Osteocyte (in vitro differentiated cells): ENCODE measurements at regions not wholly inside any gene's neighbourhood (a gene's known extent, or its start where the extent isn't known, plus 50 kb on each side); places are given as distances from the start of the nearest gene placed in this dataset.

Experiments
- DNase-seq: peaks from one replicate; pipeline ENCODE4 v3.0.0; 2021; ENCODE audit warnings: mixed read lengths; ENCODE audit not compliant: unreplicated experiment; ENCODE audit errors: extremely low spot score
- H3K27ac Mint-ChIP-seq: one replicate; pipeline ENCODE4 v1.8.0; 2021; ENCODE audit warnings: mild to moderate bottlenecking, mixed read lengths; ENCODE audit not compliant: unreplicated experiment
- H3K27me3 Mint-ChIP-seq: one replicate; pipeline ENCODE4 v1.8.0; 2021; ENCODE audit warnings: mixed read lengths; ENCODE audit not compliant: unreplicated experiment
- H3K36me3 Mint-ChIP-seq: one replicate; pipeline ENCODE4 v1.8.0; 2021; ENCODE audit warnings: mixed read lengths; ENCODE audit not compliant: unreplicated experiment
- H3K4me1 Mint-ChIP-seq: one replicate; pipeline ENCODE4 v1.8.0; 2021; ENCODE audit warnings: mixed read lengths; ENCODE audit not compliant: unreplicated experiment
- H3K4me3 Mint-ChIP-seq: one replicate; pipeline ENCODE4 v1.8.0; 2021; ENCODE audit warnings: mild to moderate bottlenecking, moderate library complexity, mixed read lengths; ENCODE audit not compliant: unreplicated experiment
- H3K9me3 Mint-ChIP-seq: one replicate; pipeline ENCODE4 v1.8.0; 2021; ENCODE audit warnings: mixed read lengths; ENCODE audit not compliant: unreplicated experiment
- CTCF ChIP-seq: fragments of 200-600 bp; sonication (generic); IDR thresholded peaks from 2 replicates; pipeline ENCODE4 v1.5.0; 2021; ENCODE audit warnings: antibody characterized with exemption, mild to moderate bottlenecking, moderate library complexity

GRCh38 chr13:97855570-97856303 is 97.7 kb upstream of the IPO5 start:
- no peak overlapping the region for H3K4me3 Mint-ChIP-seq
- H3K27me3 Mint-ChIP-seq: no peaks in the 10 kb centered on the region
- TF ChIP-seq CTCF: peak; percentile 97
- H3K4me1 Mint-ChIP-seq: peaks cover 24% of the 10 kb centered on the region
- peak overlapping the region; percentile 70 for H3K27ac Mint-ChIP-seq
- DNase-seq: no peak
- H3K36me3 Mint-ChIP-seq: no peaks in the 10 kb centered on the region
- H3K9me3 Mint-ChIP-seq: no peaks in the 10 kb centered on the region

DNA sequence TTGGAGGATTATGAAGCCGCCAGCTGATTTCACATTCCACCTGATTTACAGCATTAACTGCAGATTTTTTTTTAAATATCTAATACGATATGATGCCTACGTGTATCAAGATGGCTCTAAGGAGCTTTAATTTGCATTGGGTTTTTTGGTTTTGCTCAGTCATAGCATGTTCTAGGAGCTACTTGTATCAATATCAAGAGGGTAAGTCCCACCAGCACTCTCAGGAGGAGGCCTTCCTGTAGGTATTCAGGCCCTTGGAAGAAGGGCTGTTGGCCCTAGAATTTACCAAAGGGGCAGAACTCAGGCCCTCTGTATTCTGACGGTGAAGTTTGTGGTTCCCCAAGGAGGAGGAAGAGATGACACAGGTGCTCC is 97.2 kb upstream of the IPO5 start:
- Mint-ChIP-seq H3K4me1 (peaks cover 24% of the 10 kb centered on the region), H3K4me3 (no peak overlapping the region), H3K27ac (peak overlapping the region; percentile 70), H3K27me3 (no peaks in the 10 kb centered on the region), H3K9me3 (no peaks in the 10 kb centered on the region), H3K36me3 (no peaks in the 10 kb centered on the region)
- TF ChIP-seq CTCF: no peak
- no peak for DNase-seq

DNA sequence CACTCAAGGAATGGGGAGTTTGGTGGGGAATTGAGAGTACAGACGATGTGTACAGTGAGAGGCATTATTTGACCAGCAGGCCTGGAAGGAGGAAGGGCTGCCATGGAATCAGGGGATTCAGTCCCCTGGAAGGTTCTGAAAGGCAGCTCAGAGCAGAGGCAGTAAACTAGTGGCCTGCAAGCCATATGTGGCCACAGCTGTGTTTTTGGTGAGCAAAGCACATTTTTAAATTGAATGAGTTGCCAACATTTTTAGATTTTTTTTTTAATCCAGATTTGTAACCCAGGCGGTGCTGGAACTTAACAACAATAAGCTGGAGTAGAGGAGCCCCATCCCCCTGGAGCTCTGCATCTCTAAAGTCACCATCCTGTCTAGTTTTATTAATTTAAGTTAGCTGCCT is 95.3 kb upstream of the IPO5 start:
- Mint-ChIP-seq H3K4me3 (no peak overlapping the region), H3K9me3 (peaks cover 6% of the 10 kb centered on the region), H3K4me1 (peaks cover 21% of the 10 kb centered on the region), H3K27ac (no peak overlapping the region), H3K36me3 (no peaks in the 10 kb centered on the region), H3K27me3 (no peaks in the 10 kb centered on the region)
- no peak for DNase-seq
- no peak for TF ChIP-seq CTCF

DNA sequence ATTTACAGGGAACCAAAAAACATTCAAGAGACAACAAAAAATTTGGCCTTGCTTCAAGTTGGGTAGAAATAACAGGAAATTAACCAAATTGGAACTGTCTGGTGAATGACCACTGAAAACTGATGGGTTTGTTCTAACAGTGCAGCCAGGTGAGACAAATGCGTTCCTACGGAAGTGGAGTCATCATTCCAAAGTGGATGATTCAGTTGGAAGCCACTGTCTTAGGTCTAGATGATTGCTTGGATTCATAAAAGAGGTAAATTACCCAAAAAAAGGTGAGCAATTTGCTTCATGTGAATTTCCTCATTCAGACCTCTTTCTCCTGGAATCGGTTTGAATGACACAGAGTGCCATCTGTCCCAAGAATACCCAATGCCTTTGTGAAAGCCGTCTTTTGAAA is 87.1 kb upstream of the IPO5 start:
- H3K27ac Mint-ChIP-seq: no peak overlapping the region
- peaks cover 3% of the 10 kb centered on the region for H3K36me3 Mint-ChIP-seq
- H3K4me3 Mint-ChIP-seq: no peak overlapping the region
- DNase-seq: no peak
- no peaks in the 10 kb centered on the region for H3K4me1 Mint-ChIP-seq
- TF ChIP-seq CTCF: no peak
- H3K9me3 Mint-ChIP-seq: peaks cover 25% of the 10 kb centered on the region
- H3K27me3 Mint-ChIP-seq: no peaks in the 10 kb centered on the region

DNA sequence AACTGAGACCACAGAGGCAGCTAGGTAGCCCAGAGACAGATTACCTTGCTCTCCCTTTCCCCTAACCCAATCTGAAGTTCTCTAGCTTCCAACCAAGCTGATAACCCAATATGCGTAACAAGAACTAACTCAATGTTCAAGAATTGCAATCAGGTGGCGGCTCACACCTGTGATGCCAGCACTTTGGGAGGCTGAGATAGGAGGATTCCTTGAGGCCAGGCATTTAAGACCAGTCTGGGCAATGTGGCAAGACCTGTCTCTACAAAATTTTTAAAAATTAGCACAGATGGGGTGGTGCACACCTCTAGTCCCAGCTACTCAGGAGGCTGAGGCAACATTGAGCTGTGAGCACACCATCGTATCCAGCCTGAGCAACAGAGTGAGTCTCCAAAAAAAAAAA is 86.7 kb upstream of the IPO5 start:
- Mint-ChIP-seq H3K27ac (no peak overlapping the region), H3K36me3 (peaks cover 3% of the 10 kb centered on the region), H3K4me1 (no peaks in the 10 kb centered on the region), H3K9me3 (peaks cover 25% of the 10 kb centered on the region), H3K4me3 (no peak overlapping the region), H3K27me3 (no peaks in the 10 kb centered on the region)
- TF ChIP-seq CTCF: no peak
- DNase-seq: no peak
